Activated CD8-positive, alpha-beta memory T cell treated with anti-CD3 and anti-CD28 coated beads, Interleukin-2, amount 10 ng/mL, durations not matched to agents 7 days and 5 days (primary cell): ENCODE measurements at regions not wholly inside any gene's neighbourhood (a gene's known extent, or its start where the extent isn't known, plus 50 kb on each side); places are given as distances from the start of the nearest gene placed in this dataset.
"Not testable (repeated sequence)": the region's sequence is repeated elsewhere in the genome, so short reads cannot be mapped to it uniquely, and the experiment has no call there.

Source experiments
- ATAC-seq: fragments of 150-1000 bp; cut with Tn5 transposase; one replicate; pipeline ENCODE4 v1.10.0; 2021; ENCODE audit warnings: moderate library complexity
- CTCF ChIA-PET: fragments of 350-600 bp; sonication (Branson Sonifier 250); formaldehyde crosslinking; loops from one replicate; lab custom pipeline; 2021; ENCODE audit warnings: antibody characterized with exemption; lab: Charles Lee
- DNase-seq: peaks from one replicate; pipeline ENCODE4 v3.0.0-alpha.2; 2020
- H3K27ac Mint-ChIP-seq: one replicate; pipeline ENCODE4 v1.8.0; 2021; ENCODE audit warnings: mild to moderate bottlenecking, mixed read lengths
- H3K27me3 Mint-ChIP-seq: one replicate; pipeline ENCODE4 v1.8.0; 2021; ENCODE audit warnings: mixed read lengths
- H3K36me3 Mint-ChIP-seq: one replicate; pipeline ENCODE4 v1.8.0; 2021; ENCODE audit warnings: mild to moderate bottlenecking, mixed read lengths
- H3K4me1 Mint-ChIP-seq: one replicate; pipeline ENCODE4 v1.8.0; 2021; ENCODE audit warnings: mixed read lengths
- H3K4me3 Mint-ChIP-seq: one replicate; pipeline ENCODE4 v1.8.0; 2021; ENCODE audit warnings: mild to moderate bottlenecking, moderate library complexity, mixed read lengths
- H3K9me3 Mint-ChIP-seq: one replicate; pipeline ENCODE4 v1.8.0; 2022; ENCODE audit warnings: low read depth, mixed read lengths

- H3K4me1 Mint-ChIP-seq, result no peaks in the 10 kb centered on the region
- CTCF ChIA-PET, result no interaction called here
- no peak overlapping the region for H3K27ac Mint-ChIP-seq
- H3K4me3 Mint-ChIP-seq, result no peak overlapping the region
- DNase-seq (no peak), ATAC-seq (no peak)
- H3K36me3 Mint-ChIP-seq, result no peaks in the 10 kb centered on the region
- H3K27me3 Mint-ChIP-seq, result peaks cover 11% of the 10 kb centered on the region
- no peaks in the 10 kb centered on the region for H3K9me3 Mint-ChIP-seq
These were observed 50.5 kb upstream of the OTOS start for GRCh38 chr2:240191001-240191400.

DNA sequence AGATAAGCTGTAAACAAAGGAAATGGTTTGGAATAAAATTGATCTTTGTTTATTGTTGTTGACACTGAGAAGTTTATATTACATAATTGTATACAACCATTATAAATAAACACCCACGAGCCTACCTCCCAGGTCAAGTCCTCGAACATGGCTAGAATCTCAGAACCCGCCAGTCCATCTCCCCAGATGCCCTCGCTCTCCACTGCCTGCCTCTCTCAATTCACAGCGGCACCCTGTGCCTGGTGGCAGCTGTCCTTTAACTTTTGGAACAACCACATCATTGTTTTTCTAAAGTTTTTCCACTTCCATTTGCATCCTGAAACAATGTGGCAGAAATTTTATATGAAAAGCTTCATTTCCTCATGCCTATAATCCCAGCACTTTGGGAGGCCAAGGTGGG, 52.2 kb upstream of the OTOS start:
- H3K27me3 Mint-ChIP-seq, result peaks cover 11% of the 10 kb centered on the region
- DNase-seq (no peak), ATAC-seq (no peak)
- H3K36me3 Mint-ChIP-seq, result no peaks in the 10 kb centered on the region
- H3K4me1 Mint-ChIP-seq, result no peaks in the 10 kb centered on the region
- CTCF ChIA-PET, result no interaction called here
- H3K9me3 Mint-ChIP-seq, result no peaks in the 10 kb centered on the region
- H3K27ac Mint-ChIP-seq, result no peak overlapping the region
- H3K4me3 Mint-ChIP-seq, result no peak overlapping the region

GRCh38 chr2:240194341-240194762, 53.9 kb upstream of the OTOS start:
- H3K27me3 Mint-ChIP-seq, DNase-seq, H3K27ac Mint-ChIP-seq, H3K36me3 Mint-ChIP-seq, CTCF ChIA-PET, H3K4me1 Mint-ChIP-seq, ATAC-seq, H3K9me3 Mint-ChIP-seq, H3K4me3 Mint-ChIP-seq: not testable (repeated sequence)

DNA sequence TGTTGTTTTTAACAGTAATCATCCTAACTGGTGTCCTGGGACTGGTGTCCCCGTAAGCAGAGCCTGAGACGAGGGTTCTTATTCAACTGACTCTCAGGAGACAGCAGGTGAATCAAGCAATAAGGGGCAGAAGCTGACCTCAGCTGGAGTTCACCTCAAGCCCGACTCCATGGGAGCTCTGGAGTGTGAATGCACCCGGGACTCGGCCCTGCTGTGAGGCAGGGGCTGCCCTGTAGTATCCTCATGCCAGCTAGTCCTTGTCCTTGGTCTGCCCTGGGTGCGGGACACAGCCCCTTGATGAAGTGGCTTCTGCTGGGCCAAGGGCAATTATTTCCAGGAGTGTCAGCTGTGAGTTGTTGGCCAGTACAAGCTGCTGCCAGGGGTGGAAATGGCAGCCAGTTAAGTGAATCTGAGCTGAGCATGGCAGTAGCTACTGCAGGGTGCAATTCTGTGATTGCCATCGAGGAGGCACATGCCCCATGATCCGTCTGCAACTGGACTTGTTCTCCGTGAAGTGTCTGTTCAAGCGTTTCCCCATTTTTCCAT, 54.9 kb upstream of the OTOS start:
- no peak overlapping the region for H3K27ac Mint-ChIP-seq
- H3K36me3 Mint-ChIP-seq, result no peaks in the 10 kb centered on the region
- H3K4me3 Mint-ChIP-seq, result no peak overlapping the region
- no peak for DNase-seq
- no peaks in the 10 kb centered on the region for H3K9me3 Mint-ChIP-seq
- no peak for ATAC-seq
- CTCF ChIA-PET, result no interaction called here
- peaks cover 9% of the 10 kb centered on the region for H3K27me3 Mint-ChIP-seq
- no peaks in the 10 kb centered on the region for H3K4me1 Mint-ChIP-seq

DNA sequence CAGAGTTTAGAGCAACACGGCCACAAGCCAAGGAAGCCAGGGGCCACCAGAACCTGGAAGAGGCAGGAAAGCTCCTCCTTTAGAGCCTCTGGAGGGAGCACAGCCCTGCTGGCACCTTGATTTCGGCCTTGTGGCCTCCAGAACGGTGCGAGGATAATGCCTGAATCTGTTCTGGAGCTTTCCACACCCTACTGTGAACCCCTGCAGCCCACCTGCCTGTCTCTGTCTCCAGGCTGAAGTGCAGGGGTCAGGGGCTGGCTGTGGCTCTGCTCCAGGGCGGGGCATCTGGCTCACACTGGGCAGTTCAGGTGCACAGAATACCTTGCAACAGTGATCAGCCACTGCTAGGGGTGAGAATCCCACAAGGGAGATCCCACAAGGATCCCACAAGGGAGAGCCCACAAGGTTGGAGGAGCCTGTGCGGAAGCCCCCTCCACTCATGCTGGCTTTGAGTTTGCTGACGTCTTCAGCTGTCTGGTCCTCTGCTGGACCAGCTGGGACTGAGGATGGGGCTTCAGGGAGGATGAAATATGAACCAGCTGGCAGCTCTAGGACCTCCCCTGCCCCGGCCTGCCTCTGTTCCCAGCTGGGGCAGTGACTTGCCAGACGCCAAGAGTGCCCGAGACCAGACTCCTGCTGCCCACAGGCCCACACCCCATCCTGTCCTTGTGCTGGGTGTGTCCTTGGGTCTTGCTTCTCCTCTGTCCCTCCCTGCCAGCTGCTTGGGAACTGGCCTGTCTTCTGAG, 56.4 kb upstream of the OTOS start:
- no peak for ATAC-seq
- H3K4me1 Mint-ChIP-seq, result no peaks in the 10 kb centered on the region
- peaks cover 19% of the 10 kb centered on the region for H3K27me3 Mint-ChIP-seq
- no peak overlapping the region for H3K4me3 Mint-ChIP-seq
- H3K36me3 Mint-ChIP-seq, result no peaks in the 10 kb centered on the region
- H3K9me3 Mint-ChIP-seq, result no peaks in the 10 kb centered on the region
- CTCF ChIA-PET, result no interaction called here
- H3K27ac Mint-ChIP-seq, result no peak overlapping the region
- no peak for DNase-seq

- no peaks in the 10 kb centered on the region for H3K9me3 Mint-ChIP-seq
- CTCF ChIA-PET, result no interaction called here
- peaks cover 23% of the 10 kb centered on the region for H3K27me3 Mint-ChIP-seq
- no peak overlapping the region for H3K27ac Mint-ChIP-seq
- H3K4me1 Mint-ChIP-seq, result no peaks in the 10 kb centered on the region
- no peak overlapping the region for H3K4me3 Mint-ChIP-seq
- peak; percentile 27 for DNase-seq
- H3K36me3 Mint-ChIP-seq, result no peaks in the 10 kb centered on the region
- no peak for ATAC-seq
These were observed 57.1 kb upstream of the OTOS start for GRCh38 chr2:240197462-240198139.

GRCh38 chr2:240198226-240198625, 57.8 kb upstream of the OTOS start:
- ATAC-seq (no peak), DNase-seq (peak; percentile 14)
- Mint-ChIP-seq H3K9me3 (no peaks in the 10 kb centered on the region), H3K4me3 (no peak overlapping the region), H3K36me3 (no peaks in the 10 kb centered on the region), H3K27ac (no peak overlapping the region), H3K27me3 (peaks cover 28% of the 10 kb centered on the region), H3K4me1 (no peaks in the 10 kb centered on the region)
- CTCF ChIA-PET, result no interaction called here

DNA sequence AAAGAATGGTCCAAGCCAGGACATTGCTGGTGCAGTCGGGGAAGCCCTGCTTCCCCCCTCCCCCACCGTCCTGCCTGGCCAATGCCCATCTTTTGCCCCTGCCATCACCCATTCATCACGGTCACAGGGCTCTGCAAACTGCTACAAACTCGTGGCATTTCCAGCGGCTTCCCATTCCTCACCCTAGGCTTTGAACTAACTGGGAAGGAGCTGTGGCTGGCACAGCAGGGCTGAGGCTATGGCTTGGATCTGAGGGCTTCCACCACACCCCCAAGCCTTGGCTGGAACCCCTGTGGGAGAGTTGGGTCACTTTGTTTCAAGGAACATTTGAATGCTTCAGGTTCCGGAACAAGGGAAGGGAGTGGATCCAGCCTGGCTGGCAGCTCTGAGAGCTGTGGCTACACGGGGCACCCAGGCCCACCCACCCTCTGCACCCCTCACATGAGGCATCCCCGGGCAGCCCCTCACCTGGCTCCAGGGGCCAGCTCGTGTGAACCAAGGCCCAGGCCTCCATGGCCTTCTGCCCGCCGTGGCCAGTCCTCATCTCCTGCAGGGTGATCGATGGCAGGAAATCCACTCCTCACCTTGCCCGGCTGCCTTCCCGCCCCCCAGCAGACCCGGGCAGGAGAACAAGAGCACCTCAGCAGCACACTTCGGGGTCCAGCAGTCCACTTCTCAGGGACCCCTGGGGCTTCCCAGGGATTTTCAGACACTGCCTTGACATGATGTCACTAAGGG, 58.8 kb upstream of the OTOS start:
- Mint-ChIP-seq H3K36me3 (no peaks in the 10 kb centered on the region), H3K4me3 (no peak overlapping the region), H3K9me3 (no peaks in the 10 kb centered on the region), H3K27me3 (peaks cover 25% of the 10 kb centered on the region), H3K4me1 (no peaks in the 10 kb centered on the region), H3K27ac (no peak overlapping the region)
- ATAC-seq (no peak), DNase-seq (no peak)
- CTCF ChIA-PET, result no interaction called here

DNA sequence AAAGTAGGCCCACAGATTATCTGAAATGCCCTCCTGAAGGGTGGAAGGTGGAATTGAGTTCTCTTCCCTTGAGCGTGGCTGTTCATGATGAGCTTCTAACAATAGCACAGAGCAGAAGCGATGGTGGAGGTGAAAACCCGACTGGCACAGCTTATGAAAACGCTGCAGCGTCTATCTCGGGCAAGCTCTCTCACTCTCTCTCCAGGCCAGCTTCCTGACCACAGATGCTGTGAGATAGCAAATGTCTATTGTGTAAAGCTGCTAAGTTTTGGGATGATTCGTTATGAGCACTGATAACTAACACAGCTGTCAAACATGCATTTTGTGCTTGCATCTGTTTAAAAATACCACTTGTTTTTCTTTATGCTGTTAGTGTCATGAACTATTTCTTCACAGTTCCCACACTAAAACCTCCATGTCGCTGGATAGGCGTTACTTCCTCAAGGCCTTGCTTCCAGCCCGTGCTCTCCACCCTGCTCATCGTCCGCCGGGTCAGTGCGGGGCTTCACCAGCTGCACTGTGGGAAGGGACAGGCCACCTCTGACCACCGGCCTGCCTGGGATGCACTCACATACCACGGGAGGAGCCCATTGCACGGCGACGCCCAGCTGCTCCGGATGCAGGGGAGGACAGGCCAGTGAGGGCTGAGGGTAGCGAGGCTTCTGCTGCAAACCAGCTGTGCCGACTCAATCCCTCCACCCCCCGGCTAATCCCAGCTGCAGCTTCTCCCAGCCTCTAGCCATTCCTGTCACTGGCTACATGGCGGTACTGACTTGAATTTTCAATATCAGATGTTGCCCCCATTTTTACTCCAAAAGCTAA, 60.0 kb upstream of the OTOS start:
- Mint-ChIP-seq H3K4me3 (no peak overlapping the region), H3K27ac (no peak overlapping the region), H3K36me3 (no peaks in the 10 kb centered on the region), H3K9me3 (no peaks in the 10 kb centered on the region), H3K27me3 (peaks cover 30% of the 10 kb centered on the region), H3K4me1 (no peaks in the 10 kb centered on the region)
- CTCF ChIA-PET, result no interaction called here
- DNase-seq (no peak), ATAC-seq (no peak)

- ATAC-seq, result no peak
- no peak overlapping the region for H3K27ac Mint-ChIP-seq
- H3K4me1 Mint-ChIP-seq, result no peaks in the 10 kb centered on the region
- H3K27me3 Mint-ChIP-seq, result peaks cover 32% of the 10 kb centered on the region
- CTCF ChIA-PET, result no interaction called here
- DNase-seq, result no peak
- H3K9me3 Mint-ChIP-seq, result no peaks in the 10 kb centered on the region
- no peak overlapping the region for H3K4me3 Mint-ChIP-seq
- no peaks in the 10 kb centered on the region for H3K36me3 Mint-ChIP-seq
These were observed 61.4 kb upstream of the OTOS start for GRCh38 chr2:240201866-240202265.

GRCh38 chr2:240202586-240202985, 62.1 kb upstream of the OTOS start:
- H3K4me3 Mint-ChIP-seq, result no peak overlapping the region
- H3K27ac Mint-ChIP-seq, result no peak overlapping the region
- no peaks in the 10 kb centered on the region for H3K9me3 Mint-ChIP-seq
- ATAC-seq, result no peak
- no peaks in the 10 kb centered on the region for H3K36me3 Mint-ChIP-seq
- no peak for DNase-seq
- H3K4me1 Mint-ChIP-seq, result no peaks in the 10 kb centered on the region
- H3K27me3 Mint-ChIP-seq, result peaks cover 32% of the 10 kb centered on the region
- CTCF ChIA-PET, result no interaction called here

- H3K27me3 Mint-ChIP-seq, result peaks cover 32% of the 10 kb centered on the region
- H3K9me3 Mint-ChIP-seq, result no peaks in the 10 kb centered on the region
- H3K4me3 Mint-ChIP-seq, result no peak overlapping the region
- CTCF ChIA-PET, result no interaction called here
- H3K27ac Mint-ChIP-seq, result no peak overlapping the region
- ATAC-seq (no peak), DNase-seq (no peak)
- no peaks in the 10 kb centered on the region for H3K36me3 Mint-ChIP-seq
- H3K4me1 Mint-ChIP-seq, result no peaks in the 10 kb centered on the region
These were observed 62.8 kb upstream of the OTOS start for GRCh38 chr2:240203031-240203787.
